WERI-Rb-1 (cell line): ENCODE measurements at regions not wholly inside any gene's neighbourhood (a gene's known extent, or its start where the extent isn't known, plus 50 kb on each side); places are given as distances from the start of the nearest gene placed in this dataset.

ENCODE experiments used
- DNase-seq: peaks from one replicate; pipeline ENCODE4 v3.0.0-alpha.2; 2020
- H3K27ac ChIP-seq: fragments of 250-450 bp; sonication (Bioruptor Pico); 2 replicates; pipeline ENCODE4 v1.5.1; 2020; ENCODE audit warnings: mild to moderate bottlenecking, moderate library complexity
- H3K27me3 ChIP-seq: fragments of 250-450 bp; sonication (Bioruptor Pico); 2 replicates; pipeline ENCODE4 v1.5.1; 2021; ENCODE audit warnings: mild to moderate bottlenecking, low read depth, moderate library complexity; ENCODE audit not compliant: insufficient read depth, severe bottlenecking
- H3K36me3 ChIP-seq: fragments of 250-450 bp; sonication (Bioruptor Pico); 2 replicates; pipeline ENCODE4 v1.5.1; 2020; ENCODE audit warnings: mild to moderate bottlenecking, moderate library complexity
- H3K4me3 ChIP-seq: 2 replicates; pipeline ENCODE4 v1.5.1; 2011; ENCODE audit warnings: low read depth, mild to moderate bottlenecking, control low read depth, low read length
- H3K9me3 ChIP-seq: fragments of 250-450 bp; sonication (Bioruptor Pico); 2 replicates; pipeline ENCODE4 v1.5.1; 2021; ENCODE audit warnings: mild to moderate bottlenecking, moderate library complexity; ENCODE audit not compliant: severe bottlenecking
- TF ChIP-seq, protein P1 (sequence below): IDR thresholded peaks from 2 replicates; pipeline ENCODE4 v1.5.1; 2011; ENCODE audit warnings: low read depth, mild to moderate bottlenecking, control low read depth, inconsistent platforms, low read length

DNA sequence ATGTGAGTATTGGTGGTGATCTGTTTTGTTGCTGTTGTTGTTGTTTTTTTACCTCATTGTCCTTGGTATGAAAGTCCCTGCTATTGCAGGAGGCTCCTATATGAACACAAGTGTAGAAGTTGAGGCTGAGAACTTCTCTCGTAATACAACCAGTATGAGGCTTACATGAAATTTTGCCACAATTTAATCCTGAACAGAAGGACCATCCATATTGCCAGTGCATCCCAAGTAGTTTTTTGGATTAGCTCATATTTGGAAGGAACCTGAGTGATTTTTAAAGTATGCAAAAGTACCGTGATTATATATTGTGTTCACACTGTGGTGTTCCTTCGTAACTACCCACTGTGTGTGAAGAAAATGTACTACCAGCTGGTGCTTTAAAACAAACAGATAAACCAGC lies 2095.5 kb upstream of the WWC1 start:
- Histone ChIP-seq H3K27ac (no peak overlapping the region), H3K27me3 (no peaks in the 10 kb centered on the region), H3K9me3 (no peaks in the 10 kb centered on the region), H3K36me3 (no peaks in the 10 kb centered on the region), H3K4me3 (no peak overlapping the region)
- TF ChIP-seq, protein P1, sequence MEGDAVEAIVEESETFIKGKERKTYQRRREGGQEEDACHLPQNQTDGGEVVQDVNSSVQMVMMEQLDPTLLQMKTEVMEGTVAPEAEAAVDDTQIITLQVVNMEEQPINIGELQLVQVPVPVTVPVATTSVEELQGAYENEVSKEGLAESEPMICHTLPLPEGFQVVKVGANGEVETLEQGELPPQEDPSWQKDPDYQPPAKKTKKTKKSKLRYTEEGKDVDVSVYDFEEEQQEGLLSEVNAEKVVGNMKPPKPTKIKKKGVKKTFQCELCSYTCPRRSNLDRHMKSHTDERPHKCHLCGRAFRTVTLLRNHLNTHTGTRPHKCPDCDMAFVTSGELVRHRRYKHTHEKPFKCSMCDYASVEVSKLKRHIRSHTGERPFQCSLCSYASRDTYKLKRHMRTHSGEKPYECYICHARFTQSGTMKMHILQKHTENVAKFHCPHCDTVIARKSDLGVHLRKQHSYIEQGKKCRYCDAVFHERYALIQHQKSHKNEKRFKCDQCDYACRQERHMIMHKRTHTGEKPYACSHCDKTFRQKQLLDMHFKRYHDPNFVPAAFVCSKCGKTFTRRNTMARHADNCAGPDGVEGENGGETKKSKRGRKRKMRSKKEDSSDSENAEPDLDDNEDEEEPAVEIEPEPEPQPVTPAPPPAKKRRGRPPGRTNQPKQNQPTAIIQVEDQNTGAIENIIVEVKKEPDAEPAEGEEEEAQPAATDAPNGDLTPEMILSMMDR = no peak
- no peak for DNase-seq

DNA sequence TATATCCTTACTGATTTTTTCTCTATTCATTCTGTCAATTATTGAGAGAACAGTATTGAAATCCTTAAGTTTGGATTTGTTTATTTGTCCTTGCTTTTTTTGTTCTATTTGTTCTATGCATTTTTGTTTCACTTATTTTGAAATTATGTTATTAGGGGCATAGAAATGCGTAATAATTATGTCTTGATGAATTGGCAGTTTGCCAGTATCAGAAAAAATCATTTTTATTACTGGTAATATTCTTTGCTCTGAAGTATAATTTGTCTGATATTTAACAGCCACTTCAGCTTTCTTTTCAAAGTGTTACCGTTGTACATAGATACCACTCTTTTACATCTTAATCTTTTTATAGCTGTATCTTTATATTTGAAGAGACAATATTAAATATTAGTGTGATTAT lies 2090.9 kb upstream of the WWC1 start:
- DNase-seq = no peak
- Histone ChIP-seq H3K27me3 (no peaks in the 10 kb centered on the region), H3K27ac (no peak overlapping the region), H3K36me3 (no peaks in the 10 kb centered on the region), H3K4me3 (no peak overlapping the region), H3K9me3 (no peaks in the 10 kb centered on the region)
- TF ChIP-seq, protein P1 = no peak

DNA sequence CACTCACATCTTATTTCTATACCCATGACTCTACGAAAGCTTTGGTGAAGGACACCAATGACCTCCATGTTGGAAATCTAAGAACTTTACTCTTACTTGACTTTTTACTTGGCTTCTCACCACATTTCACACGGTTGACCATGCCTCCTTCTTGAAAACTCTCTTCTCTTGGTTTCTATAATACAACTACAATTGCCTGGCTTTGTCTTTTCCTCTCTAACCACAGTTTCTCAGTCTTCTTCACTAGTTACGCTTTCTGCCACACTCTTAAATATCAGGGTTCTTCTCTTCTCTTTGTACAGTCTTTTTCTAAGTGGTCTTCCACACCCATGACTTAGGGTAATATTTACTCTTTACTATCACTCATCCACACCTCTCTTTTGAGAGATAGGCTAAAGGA lies 2079.8 kb upstream of the WWC1 start:
- H3K27me3 ChIP-seq = no peaks in the 10 kb centered on the region
- DNase-seq = no peak
- H3K36me3 ChIP-seq = no peaks in the 10 kb centered on the region
- TF ChIP-seq, protein P1 = no peak
- no peak overlapping the region for H3K27ac ChIP-seq
- no peaks in the 10 kb centered on the region for H3K9me3 ChIP-seq
- H3K4me3 ChIP-seq = no peak overlapping the region

DNA sequence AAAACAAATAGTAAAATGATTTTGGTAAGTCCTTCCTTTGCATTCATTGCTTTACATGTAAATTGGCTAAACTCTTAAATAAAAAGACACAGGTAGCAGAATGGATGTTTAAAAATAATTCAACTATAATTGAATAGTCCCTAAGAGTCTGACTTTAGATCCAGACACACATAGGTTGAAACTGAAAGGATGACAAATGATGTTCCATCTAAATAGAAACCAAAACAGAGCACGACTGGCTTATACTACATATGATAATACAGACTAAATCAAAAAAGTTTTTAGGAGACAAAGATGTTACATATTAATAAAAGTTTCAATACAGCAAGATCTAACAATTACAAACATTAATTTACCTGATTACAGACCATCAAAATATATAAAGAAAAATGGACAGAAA lies 2055.1 kb upstream of the WWC1 start:
- H3K9me3 ChIP-seq = no peaks in the 10 kb centered on the region
- H3K36me3 ChIP-seq = no peaks in the 10 kb centered on the region
- TF ChIP-seq, protein P1 = no peak
- H3K27ac ChIP-seq = no peak overlapping the region
- no peak for DNase-seq
- no peaks in the 10 kb centered on the region for H3K27me3 ChIP-seq
- no peak overlapping the region for H3K4me3 ChIP-seq

DNA sequence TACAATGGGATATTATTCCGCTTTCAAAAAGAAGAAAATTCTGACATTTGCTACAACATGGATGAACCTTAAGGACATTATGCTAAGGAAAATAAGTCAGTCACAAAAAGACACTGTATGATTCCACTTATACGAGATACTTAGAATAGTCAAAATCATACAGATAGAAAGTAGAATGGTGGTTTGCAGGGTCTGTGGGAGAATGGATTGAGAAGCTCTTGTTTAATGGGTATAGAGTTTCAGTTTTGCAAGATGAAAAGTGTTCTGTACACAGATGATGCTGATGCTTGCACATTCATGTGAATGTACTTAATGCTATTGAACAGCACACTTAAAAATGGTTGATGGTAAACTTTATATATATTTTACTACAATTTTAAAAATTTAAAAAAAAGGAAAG lies 2050.7 kb upstream of the WWC1 start:
- DNase-seq = no peak
- Histone ChIP-seq H3K4me3 (no peak overlapping the region), H3K27me3 (no peaks in the 10 kb centered on the region), H3K27ac (no peak overlapping the region), H3K36me3 (no peaks in the 10 kb centered on the region), H3K9me3 (no peaks in the 10 kb centered on the region)
- TF ChIP-seq, protein P1 = no peak

DNA sequence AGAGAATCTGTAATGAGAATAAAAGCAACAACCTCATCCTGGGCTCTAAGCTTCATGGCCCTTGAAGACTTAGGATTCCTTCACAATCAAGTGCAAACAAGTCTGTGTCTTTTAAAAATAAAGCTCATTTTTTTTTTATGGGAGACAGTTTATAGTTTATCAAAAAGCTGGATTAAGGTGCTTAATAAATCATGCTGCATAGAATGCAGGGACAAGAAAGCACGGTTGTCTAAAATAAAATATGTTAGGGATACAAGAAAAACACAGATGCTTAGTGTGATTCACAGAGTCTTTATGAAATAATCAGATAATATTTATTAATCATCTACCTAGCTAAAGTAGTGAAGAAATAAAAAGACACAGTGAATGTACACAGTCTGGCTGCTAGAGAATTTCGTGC lies 2045.9 kb upstream of the WWC1 start:
- Histone ChIP-seq H3K27me3 (no peaks in the 10 kb centered on the region), H3K4me3 (no peak overlapping the region), H3K36me3 (no peaks in the 10 kb centered on the region), H3K9me3 (no peaks in the 10 kb centered on the region), H3K27ac (no peak overlapping the region)
- TF ChIP-seq, protein P1 = no peak
- no peak for DNase-seq
